ENCODE measurements at regions not wholly inside any gene's neighbourhood (a gene's known extent, or its start where the extent isn't known, plus 50 kb on each side); places are given as distances from the start of the nearest gene placed in this dataset.

- no peak for TF ChIP-seq CTCF (IDR thresholded peaks at IDR 0.05; ENCODE audit: insufficient read depth, low read depth, low read length, missing control alignments)
- no peak overlapping the region for H3K4me3 ChIP-seq (ENCODE audit: low read length)
- DNase-seq (ENCODE audit: low read depth), result peak; percentile 44
These were observed 96.5 kb upstream of the PALM2AKAP2 start for GRCh38 chr9:109683521-109683920.

GRCh38 chr9:109689701-109690100, 90.3 kb upstream of the PALM2AKAP2 start:
- DNase-seq (ENCODE audit: low read depth), result no peak
- TF ChIP-seq CTCF (IDR thresholded peaks at IDR 0.05; ENCODE audit: insufficient read depth, low read depth, low read length, missing control alignments), result no peak
- no peak overlapping the region for H3K4me3 ChIP-seq (ENCODE audit: low read length)

GRCh38 chr9:109699019-109699418, 81.0 kb upstream of the PALM2AKAP2 start:
- TF ChIP-seq CTCF (IDR thresholded peaks at IDR 0.05; ENCODE audit: insufficient read depth, low read depth, low read length, missing control alignments), result no peak
- no peak overlapping the region for H3K4me3 ChIP-seq (ENCODE audit: low read length)
- no peak for DNase-seq (ENCODE audit: low read depth)

GRCh38 chr9:109704546-109704945, 75.5 kb upstream of the PALM2AKAP2 start:
- H3K4me3 ChIP-seq (ENCODE audit: low read length), result no peak overlapping the region
- no peak for TF ChIP-seq CTCF (IDR thresholded peaks at IDR 0.05; ENCODE audit: insufficient read depth, low read depth, low read length, missing control alignments)
- DNase-seq (ENCODE audit: low read depth), result no peak

GRCh38 chr9:109705515-109705914, 74.5 kb upstream of the PALM2AKAP2 start:
- no peak overlapping the region for H3K4me3 ChIP-seq (ENCODE audit: low read length)
- peak; percentile 54 for DNase-seq (ENCODE audit: low read depth)
- peak; percentile 33 for TF ChIP-seq CTCF (IDR thresholded peaks at IDR 0.05; ENCODE audit: insufficient read depth, low read depth, low read length, missing control alignments)

GRCh38 chr9:109707355-109707754, 72.6 kb upstream of the PALM2AKAP2 start:
- DNase-seq (ENCODE audit: low read depth), result peak; percentile 35
- no peak for TF ChIP-seq CTCF (IDR thresholded peaks at IDR 0.05; ENCODE audit: insufficient read depth, low read depth, low read length, missing control alignments)
- no peak overlapping the region for H3K4me3 ChIP-seq (ENCODE audit: low read length)

GRCh38 chr9:109708451-109708945, 71.5 kb upstream of the PALM2AKAP2 start:
- TF ChIP-seq CTCF (IDR thresholded peaks at IDR 0.05; ENCODE audit: insufficient read depth, low read depth, low read length, missing control alignments), result no peak
- DNase-seq (ENCODE audit: low read depth), result no peak
- H3K4me3 ChIP-seq (ENCODE audit: low read length), result no peak overlapping the region

Data from epithelial cell of esophagus (primary cell).